ENCODE measurements at regions not wholly inside any gene's neighbourhood (a gene's known extent, or its start where the extent isn't known, plus 50 kb on each side); places are given as distances from the start of the nearest gene placed in this dataset.

- no peak for TF ChIP-seq CTCF (conservative IDR thresholded peaks at IDR 0.05; ENCODE audit: low read depth, low read length)
- no peak for TF ChIP-seq EZH2 (IDR thresholded peaks at IDR 0.05; ENCODE audit: low read length, unreplicated experiment)
- no peak for TF ChIP-seq EZH2phosphoT487 (IDR thresholded peaks at IDR 0.05; ENCODE audit: borderline replicate concordance, low read length)
Measured at GRCh38 chr19:29889702-29890101, 52.3 kb upstream of the URI1 start.

All from PC-3 (cell line).